Neural progenitor cell (in vitro differentiated cells): ENCODE measurements at regions not wholly inside any gene's neighbourhood (a gene's known extent, or its start where the extent isn't known, plus 50 kb on each side); places are given as distances from the start of the nearest gene placed in this dataset.

Experiments used
- EZH2phosphoT487 ChIP-seq: fragments of 200-600 bp; sonication (generic); IDR thresholded peaks from 2 replicates; pipeline ENCODE4 v1.6.1; 2017; ENCODE audit warnings: antibody characterized with exemption
- TF ChIP-seq, protein P1 (sequence below): fragments of 200-600 bp; sonication (generic); IDR thresholded peaks from 2 replicates; pipeline ENCODE4 v1.5.1; 2017; ENCODE audit warnings: antibody characterized with exemption, mild to moderate bottlenecking

DNA sequence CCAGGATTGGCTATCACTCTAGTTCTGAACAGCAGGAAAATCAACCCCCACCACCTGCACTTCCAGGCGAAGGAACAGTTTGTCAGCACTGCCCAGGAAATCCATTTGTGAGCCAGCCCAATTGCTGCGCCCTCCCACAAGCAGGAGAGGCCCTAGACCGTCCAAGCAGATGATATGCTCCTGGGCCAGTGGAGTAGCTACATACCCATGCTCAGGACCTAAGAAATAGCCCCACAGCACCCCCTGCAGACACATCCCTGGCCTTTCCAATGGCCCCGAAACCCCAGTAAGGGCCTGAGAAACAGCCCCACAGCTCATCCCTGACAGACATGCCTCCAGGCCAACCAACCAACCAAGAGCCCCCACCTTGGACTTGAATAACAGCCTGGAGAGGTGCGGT is 111.5 kb upstream of the ZC3H11B start:
- TF ChIP-seq EZH2phosphoT487: no peak
- TF ChIP-seq, protein P1, sequence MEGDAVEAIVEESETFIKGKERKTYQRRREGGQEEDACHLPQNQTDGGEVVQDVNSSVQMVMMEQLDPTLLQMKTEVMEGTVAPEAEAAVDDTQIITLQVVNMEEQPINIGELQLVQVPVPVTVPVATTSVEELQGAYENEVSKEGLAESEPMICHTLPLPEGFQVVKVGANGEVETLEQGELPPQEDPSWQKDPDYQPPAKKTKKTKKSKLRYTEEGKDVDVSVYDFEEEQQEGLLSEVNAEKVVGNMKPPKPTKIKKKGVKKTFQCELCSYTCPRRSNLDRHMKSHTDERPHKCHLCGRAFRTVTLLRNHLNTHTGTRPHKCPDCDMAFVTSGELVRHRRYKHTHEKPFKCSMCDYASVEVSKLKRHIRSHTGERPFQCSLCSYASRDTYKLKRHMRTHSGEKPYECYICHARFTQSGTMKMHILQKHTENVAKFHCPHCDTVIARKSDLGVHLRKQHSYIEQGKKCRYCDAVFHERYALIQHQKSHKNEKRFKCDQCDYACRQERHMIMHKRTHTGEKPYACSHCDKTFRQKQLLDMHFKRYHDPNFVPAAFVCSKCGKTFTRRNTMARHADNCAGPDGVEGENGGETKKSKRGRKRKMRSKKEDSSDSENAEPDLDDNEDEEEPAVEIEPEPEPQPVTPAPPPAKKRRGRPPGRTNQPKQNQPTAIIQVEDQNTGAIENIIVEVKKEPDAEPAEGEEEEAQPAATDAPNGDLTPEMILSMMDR: peak; percentile 10
